Esophagus squamous epithelium (tissue), 4 donors: ENCODE measurements at regions not wholly inside any gene's neighbourhood (a gene's known extent, or its start where the extent isn't known, plus 50 kb on each side); places are given as distances from the start of the nearest gene placed in this dataset.

Source experiments
- POLR2A ChIP-seq, 4 donors: fragments of 450-650 bp; IDR thresholded peaks; one replicate each; pipeline ENCODE4 v1.6.1; 2017; ENCODE audit warnings: antibody characterized with exemption in 4 of 4, mild to moderate bottlenecking in 4 of 4, moderate library complexity in 3 of 4
- TF ChIP-seq, protein P1 (sequence below), 6 experiments: fragments of 450-650 bp in 4 of 6; fragments of 200-600 bp in 2 of 6; sonication (generic) in 2 of 6; IDR thresholded peaks; one replicate each; pipeline ENCODE4 v1.5.1; 2016 to 2019; ENCODE audit warnings: antibody characterized with exemption in 6 of 6, mild to moderate bottlenecking in 4 of 6, moderate library complexity in 4 of 6

DNA sequence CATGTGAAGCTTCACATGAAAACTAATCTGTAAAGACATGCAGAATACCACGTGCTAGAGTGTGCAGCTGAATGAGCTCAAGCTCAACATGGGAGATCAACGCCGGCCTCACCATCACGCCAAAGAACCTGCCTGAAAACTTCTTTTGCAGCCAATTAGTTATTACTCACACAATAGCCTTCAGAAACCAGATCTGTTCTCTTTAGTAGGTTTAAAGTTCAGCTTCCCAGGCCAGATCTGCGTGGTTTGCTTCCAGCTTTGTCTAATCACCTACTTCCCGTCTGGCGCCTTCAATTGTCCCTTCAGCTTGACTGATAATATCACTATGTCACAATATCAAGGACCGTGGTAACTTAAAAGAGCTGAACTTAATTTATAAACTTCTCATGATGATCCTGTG lies 68.0 kb upstream of the ZNF236 start:
- no peak for TF ChIP-seq POLR2A (IDR thresholded peaks at IDR 0.05)
- TF ChIP-seq, protein P1, sequence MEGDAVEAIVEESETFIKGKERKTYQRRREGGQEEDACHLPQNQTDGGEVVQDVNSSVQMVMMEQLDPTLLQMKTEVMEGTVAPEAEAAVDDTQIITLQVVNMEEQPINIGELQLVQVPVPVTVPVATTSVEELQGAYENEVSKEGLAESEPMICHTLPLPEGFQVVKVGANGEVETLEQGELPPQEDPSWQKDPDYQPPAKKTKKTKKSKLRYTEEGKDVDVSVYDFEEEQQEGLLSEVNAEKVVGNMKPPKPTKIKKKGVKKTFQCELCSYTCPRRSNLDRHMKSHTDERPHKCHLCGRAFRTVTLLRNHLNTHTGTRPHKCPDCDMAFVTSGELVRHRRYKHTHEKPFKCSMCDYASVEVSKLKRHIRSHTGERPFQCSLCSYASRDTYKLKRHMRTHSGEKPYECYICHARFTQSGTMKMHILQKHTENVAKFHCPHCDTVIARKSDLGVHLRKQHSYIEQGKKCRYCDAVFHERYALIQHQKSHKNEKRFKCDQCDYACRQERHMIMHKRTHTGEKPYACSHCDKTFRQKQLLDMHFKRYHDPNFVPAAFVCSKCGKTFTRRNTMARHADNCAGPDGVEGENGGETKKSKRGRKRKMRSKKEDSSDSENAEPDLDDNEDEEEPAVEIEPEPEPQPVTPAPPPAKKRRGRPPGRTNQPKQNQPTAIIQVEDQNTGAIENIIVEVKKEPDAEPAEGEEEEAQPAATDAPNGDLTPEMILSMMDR (IDR thresholded peaks at IDR 0.05) = no peak
